Thoracic aorta (tissue), 2 donors: ENCODE measurements at regions not wholly inside any gene's neighbourhood (a gene's known extent, or its start where the extent isn't known, plus 50 kb on each side); places are given as distances from the start of the nearest gene placed in this dataset.

Experiments
- ATAC-seq: fragments of 150-250 bp; one replicate; pipeline ENCODE4 v1.8.0; 2017; ENCODE audit warnings: low read depth; ENCODE audit not compliant: insufficient number of reproducible peaks, low FRiP score
- DNase-seq: peaks from one replicate; pipeline ENCODE4 v3.0.0-alpha.2; 2020; ENCODE audit warnings: low spot score
- H3K27ac ChIP-seq, 2 donors: fragments of 200-600 bp; sonication (generic); 1 replicate in 1 of 2; 2 replicates in 1 of 2; pipeline ENCODE4 v1.5.1; 2016; ENCODE audit warnings: mild to moderate bottlenecking in 2 of 2, moderate library complexity in 2 of 2
- H3K27me3 ChIP-seq: fragments of 200-600 bp; sonication (generic); replicated peaks from 2 replicates; pipeline ENCODE4 v1.6.0; 2016; ENCODE audit warnings: mild to moderate bottlenecking; ENCODE audit not compliant: insufficient read depth
- H3K36me3 ChIP-seq: fragments of 200-600 bp; sonication (generic); one replicate; pipeline ENCODE4 v1.5.1; 2016
- H3K4me1 ChIP-seq, 2 donors: fragments of 200-600 bp; sonication (generic); 1 replicate in 1 of 2; 2 replicates in 1 of 2; pipeline versions ENCODE4 v1.5.1 to v1.6.0; 2016; ENCODE audit warnings: low read depth in 2 of 2, mild to moderate bottlenecking in 1 of 2; ENCODE audit not compliant: control insufficient read depth in 1 of 2
- H3K4me3 ChIP-seq: fragments of 200-600 bp; sonication (generic); 2 replicates; pipeline ENCODE4 v1.5.1; 2016; ENCODE audit warnings: mild to moderate bottlenecking
- H3K9me3 ChIP-seq: fragments of 200-600 bp; sonication (generic); 2 replicates; pipeline ENCODE4 v1.5.1; 2016
- CTCF ChIP-seq: fragments of 200-600 bp; sonication (generic); IDR thresholded peaks from one replicate; pipeline ENCODE4 v1.5.1; 2019; ENCODE audit warnings: antibody characterized with exemption

- Histone ChIP-seq H3K9me3 (no peaks in the 10 kb centered on the region), H3K27me3 (no peaks in the 10 kb centered on the region), H3K36me3 (no peaks in the 10 kb centered on the region), H3K4me3 (no peak overlapping the region), H3K27ac (no peak overlapping the region), H3K4me1 (no peaks in the 10 kb centered on the region)
- DNase-seq: no peak
- TF ChIP-seq CTCF: no peak
- ATAC-seq: no peak
Observed at GRCh38 chr10:16256336-16256735, 180.5 kb upstream of the PTER start.

- no peaks in the 10 kb centered on the region for H3K9me3 ChIP-seq
- ATAC-seq: no peak
- H3K27me3 ChIP-seq: no peaks in the 10 kb centered on the region
- H3K4me3 ChIP-seq: no peak overlapping the region
- no peak overlapping the region for H3K27ac ChIP-seq
- TF ChIP-seq CTCF: no peak
- no peaks in the 10 kb centered on the region for H3K36me3 ChIP-seq
- no peaks in the 10 kb centered on the region for H3K4me1 ChIP-seq
- no peak for DNase-seq
Observed at GRCh38 chr10:16258291-16259040, 178.3 kb upstream of the PTER start.

GRCh38 chr10:16259726-16260125 lies 177.1 kb upstream of the PTER start:
- ATAC-seq: no peak
- H3K27me3 ChIP-seq: no peaks in the 10 kb centered on the region
- no peaks in the 10 kb centered on the region for H3K36me3 ChIP-seq
- H3K4me1 ChIP-seq: no peaks in the 10 kb centered on the region
- H3K4me3 ChIP-seq: no peak overlapping the region
- no peak for DNase-seq
- TF ChIP-seq CTCF: no peak
- H3K27ac ChIP-seq: no peak overlapping the region
- no peaks in the 10 kb centered on the region for H3K9me3 ChIP-seq

GRCh38 chr10:16260388-16260787 lies 176.4 kb upstream of the PTER start:
- no peak for TF ChIP-seq CTCF
- H3K4me1 ChIP-seq: no peaks in the 10 kb centered on the region
- H3K27ac ChIP-seq: no peak overlapping the region
- H3K27me3 ChIP-seq: no peaks in the 10 kb centered on the region
- no peak for DNase-seq
- H3K4me3 ChIP-seq: no peak overlapping the region
- no peak for ATAC-seq
- H3K36me3 ChIP-seq: no peaks in the 10 kb centered on the region
- no peaks in the 10 kb centered on the region for H3K9me3 ChIP-seq

- Histone ChIP-seq H3K27ac (no peak overlapping the region), H3K4me3 (no peak overlapping the region), H3K4me1 (no peaks in the 10 kb centered on the region), H3K36me3 (no peaks in the 10 kb centered on the region), H3K27me3 (no peaks in the 10 kb centered on the region), H3K9me3 (no peaks in the 10 kb centered on the region)
- TF ChIP-seq CTCF: no peak
- ATAC-seq: no peak
- no peak for DNase-seq
Observed at GRCh38 chr10:16271571-16271970, 165.2 kb upstream of the PTER start.
